NCI-H774 (cell line): ENCODE measurements at regions not wholly inside any gene's neighbourhood (a gene's known extent, or its start where the extent isn't known, plus 50 kb on each side); places are given as distances from the start of the nearest gene placed in this dataset.

Source experiments
- DNase-seq: peaks from one replicate; lab custom pipeline; 2025; lab: John Stamatoyannopoulos, UW

DNA sequence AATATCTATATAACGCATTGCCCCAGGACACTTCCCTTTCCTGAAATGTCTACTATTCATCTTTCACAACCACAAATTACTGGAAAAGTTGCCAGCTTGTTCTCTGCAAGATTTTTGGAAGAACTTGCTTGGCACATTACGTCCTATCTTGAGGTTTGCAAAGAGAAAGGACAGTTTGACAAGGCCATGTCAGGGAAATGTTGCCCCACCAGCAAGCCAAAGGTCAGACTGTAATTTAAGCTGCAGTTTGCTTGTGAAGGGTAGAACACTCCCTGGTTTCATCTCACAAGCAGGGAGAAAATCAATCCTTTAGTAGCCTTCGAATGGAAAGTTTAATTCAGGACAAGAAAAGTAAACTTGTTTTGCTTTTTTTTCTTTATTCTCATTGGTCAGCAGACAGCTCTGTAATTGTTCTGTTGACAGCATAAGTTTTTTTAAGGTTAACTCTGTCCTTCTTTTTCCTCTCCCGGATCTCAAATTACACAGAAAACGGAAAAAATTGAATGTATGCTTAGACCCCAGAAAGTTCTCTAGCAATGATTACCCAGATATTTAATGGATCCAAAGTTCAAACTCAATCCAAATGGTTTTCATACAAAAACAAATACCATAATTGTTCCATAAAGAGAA is 541.8 kb upstream of the NRSN1 start:
- DNase-seq: no peak

GRCh38 chr6:23587582-23587981 is 538.4 kb upstream of the NRSN1 start:
- DNase-seq: no peak

GRCh38 chr6:23589811-23590210 is 536.2 kb upstream of the NRSN1 start:
- DNase-seq: no peak

DNA sequence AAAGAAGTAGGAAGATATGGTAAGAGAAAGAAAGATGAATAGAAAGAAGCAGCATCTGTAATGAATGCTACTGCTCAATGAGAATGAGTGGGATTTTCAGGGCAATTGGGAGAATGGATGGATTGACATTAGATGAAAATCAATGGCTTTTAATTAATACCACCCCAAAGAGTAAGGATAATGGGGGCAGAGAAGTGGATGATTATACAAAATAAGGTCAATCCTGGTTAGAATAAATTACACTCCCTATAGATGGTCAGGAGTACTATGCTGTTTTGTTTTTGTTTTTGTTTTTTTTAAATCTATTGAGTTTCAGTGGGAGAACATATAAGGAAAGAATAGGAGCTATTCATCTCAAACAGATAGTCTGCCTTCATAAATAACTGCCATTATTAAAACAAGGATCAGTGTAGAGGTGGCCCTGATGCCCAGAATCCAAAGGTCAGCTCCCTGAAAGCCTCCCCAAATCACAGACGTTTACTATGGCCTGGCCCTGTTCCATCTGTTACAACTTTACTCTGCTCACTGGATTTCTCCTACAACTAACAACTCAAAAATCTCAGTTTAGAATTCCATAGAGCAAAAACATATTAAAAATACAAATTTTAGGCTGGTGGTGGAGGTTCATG is 535.4 kb upstream of the NRSN1 start:
- DNase-seq: no peak

DNA sequence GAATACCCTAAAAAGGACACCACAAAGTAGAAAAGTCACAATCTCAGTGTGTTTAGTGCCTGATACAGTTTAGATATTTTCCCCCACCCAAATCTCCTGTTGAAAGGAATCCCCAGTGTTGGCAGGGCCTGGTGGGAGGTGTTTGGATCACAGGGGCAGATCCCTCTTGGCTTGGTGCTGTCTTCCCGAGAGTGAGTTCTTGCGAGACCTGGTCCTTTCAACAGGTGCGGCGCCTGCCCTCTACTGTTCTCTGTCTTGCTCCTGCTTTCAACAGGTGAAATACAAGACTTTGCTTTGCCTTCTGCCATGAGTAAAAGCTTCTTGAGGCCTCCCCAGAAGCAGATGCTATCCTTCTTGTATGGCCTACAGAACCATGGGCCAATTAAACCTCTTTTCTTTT is 534.3 kb upstream of the NRSN1 start:
- no peak for DNase-seq

- no peak for DNase-seq
These were observed 525.9 kb upstream of the NRSN1 start for GRCh38 chr6:23600118-23600517.

GRCh38 chr6:23601811-23602345 is 524.1 kb upstream of the NRSN1 start:
- DNase-seq: no peak

- DNase-seq: no peak
These were observed 517.0 kb upstream of the NRSN1 start for GRCh38 chr6:23608931-23609435.

GRCh38 chr6:23611776-23612381 is 514.1 kb upstream of the NRSN1 start:
- DNase-seq: no peak

GRCh38 chr6:23618366-23618765 is 507.6 kb upstream of the NRSN1 start:
- no peak for DNase-seq

DNA sequence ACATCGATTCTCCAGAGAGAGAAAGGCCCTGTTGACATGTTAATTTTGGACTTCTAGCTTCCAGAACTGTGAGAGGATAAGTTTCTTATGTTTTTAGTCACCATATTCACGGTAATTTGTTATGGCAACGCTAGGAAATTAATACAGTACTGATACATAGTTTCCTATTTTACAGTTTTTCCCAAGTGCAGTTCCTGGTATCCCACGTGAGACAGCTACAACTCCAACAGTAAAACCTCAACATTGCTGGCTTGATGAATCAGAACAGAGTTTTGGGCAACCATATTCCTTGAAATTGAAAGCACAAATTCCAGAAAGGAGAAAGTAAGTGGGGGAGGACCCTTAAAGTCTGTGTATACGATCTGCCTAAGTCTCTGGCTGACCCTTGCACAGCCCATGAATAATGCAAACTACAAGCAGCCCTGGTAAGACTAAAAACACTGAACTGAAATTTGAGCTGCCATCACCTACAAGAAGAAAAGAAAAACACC is 505.1 kb upstream of the NRSN1 start:
- DNase-seq: no peak

- DNase-seq: no peak
These were observed 495.0 kb upstream of the NRSN1 start for GRCh38 chr6:23630726-23631635.

DNA sequence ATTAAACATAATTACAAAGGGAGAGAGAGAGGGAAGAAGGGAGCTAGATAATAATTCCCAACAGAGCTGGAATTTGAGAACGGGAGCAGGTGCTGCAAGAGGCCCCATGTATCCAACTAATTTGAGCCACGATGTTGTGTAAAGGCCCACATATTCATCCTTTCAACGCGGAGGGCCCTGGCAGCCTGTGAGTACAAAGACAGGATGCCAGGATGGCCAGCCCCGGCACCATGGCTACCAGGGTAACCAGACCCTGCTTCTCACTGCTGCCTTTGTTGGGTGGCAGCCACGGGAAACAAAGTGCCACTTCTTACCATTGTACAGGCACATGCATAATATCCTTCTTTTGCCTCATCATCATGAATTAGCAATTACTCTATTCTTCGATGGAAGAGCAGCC is 492.0 kb upstream of the NRSN1 start:
- peak; percentile 65 for DNase-seq

DNA sequence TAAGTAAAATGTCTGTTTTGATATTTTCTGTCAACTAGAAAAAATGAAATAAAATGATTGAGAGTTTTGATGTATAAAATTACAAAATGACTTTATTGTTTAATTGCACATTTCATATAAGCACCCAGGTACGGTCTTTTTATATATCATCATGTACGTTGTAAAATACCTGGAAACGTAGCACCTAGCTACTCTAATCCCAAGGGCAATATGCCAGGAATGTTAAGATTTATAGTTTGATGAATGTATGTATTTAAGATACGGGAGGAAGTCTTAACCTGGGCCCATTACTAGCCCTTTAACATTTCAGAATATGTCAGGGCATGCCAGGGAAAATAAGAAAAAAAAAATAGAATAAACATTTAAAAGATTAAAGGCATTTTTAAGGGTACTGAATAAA is 490.9 kb upstream of the NRSN1 start:
- DNase-seq: no peak

GRCh38 chr6:23637296-23637695 is 488.7 kb upstream of the NRSN1 start:
- no peak for DNase-seq

- no peak for DNase-seq
These were observed 483.2 kb upstream of the NRSN1 start for GRCh38 chr6:23642849-23643248.

- peak; percentile 10 for DNase-seq
These were observed 479.0 kb upstream of the NRSN1 start for GRCh38 chr6:23647045-23647444.

GRCh38 chr6:23650676-23651075 is 475.3 kb upstream of the NRSN1 start:
- DNase-seq: no peak

DNA sequence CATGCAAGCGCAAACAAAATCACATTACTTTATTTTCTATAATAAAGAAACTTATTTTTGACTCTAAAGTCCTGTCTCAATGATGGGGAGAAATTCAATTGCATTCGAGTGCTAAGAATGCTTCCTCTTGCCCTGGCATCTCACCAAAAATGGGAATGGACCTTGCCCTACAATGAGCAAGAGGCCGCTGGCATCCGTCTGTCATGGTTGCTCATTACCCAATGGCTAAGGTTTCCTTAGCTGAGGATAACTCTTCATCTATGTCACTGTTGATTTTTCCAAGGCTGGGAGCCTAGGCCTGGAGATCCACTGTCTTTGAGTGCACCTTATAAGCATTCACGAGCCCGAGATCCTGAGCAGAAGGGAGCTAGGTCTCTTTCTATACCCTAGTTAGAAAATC is 471.3 kb upstream of the NRSN1 start:
- DNase-seq: no peak

- peak; percentile 2 for DNase-seq
These were observed 470.5 kb upstream of the NRSN1 start for GRCh38 chr6:23655525-23655924.

DNA sequence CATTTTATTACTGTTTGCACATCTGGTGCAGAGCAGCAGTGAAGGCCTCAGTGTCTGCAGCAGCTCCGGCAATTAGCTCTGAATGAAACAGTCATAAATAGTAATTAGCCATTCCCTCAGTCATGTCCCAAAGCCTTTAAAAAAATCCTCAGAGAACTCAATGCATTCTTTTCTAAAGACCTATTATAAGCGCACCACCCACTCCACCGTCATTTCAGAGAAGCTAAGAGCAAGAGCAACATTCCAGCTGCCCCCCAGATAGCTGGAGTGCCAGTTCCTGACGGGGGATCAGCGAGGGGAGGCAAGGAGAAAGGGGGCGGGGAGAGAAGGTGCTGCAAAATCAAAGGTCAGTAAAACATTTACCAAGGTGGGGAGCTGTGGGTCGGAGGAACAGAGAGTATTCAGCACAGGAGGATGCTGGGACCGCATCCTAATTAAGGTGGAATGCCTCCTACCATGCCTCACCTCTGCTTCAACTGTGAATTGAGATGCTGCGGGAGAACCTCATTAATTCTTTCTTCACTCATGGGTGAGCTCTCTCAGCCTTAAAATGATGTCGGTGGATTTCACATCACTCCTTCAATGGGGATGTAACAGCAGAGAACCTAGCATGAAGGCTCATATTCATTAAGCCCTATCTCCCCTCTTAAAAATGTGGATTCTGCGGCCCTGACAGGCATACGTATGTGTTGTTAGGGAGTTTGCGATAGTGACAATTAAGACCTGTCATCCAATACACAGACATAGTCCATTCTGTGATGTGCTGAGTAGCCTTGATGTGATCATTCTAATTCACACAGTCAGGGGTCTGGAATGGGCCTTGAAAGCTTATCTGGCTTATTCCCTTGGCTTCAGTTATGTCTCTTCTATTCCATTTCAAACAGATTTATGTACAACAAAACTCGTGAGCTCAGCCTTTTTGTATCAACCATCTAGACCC is 469.5 kb upstream of the NRSN1 start:
- DNase-seq: peak; percentile 66
